OCI-LY1 (cell line): ENCODE measurements at regions not wholly inside any gene's neighbourhood (a gene's known extent, or its start where the extent isn't known, plus 50 kb on each side); places are given as distances from the start of the nearest gene placed in this dataset.
A peak's percentile ranks its signal among the peaks of the same experiment; 100 is the strongest.

Source experiments
- H2AFZ ChIP-seq: fragments of 200-600 bp; sonication (generic), shearing (Covaris generic); 2 replicates; pipeline ENCODE4 v1.6.0; 2014; ENCODE audit warnings: antibody characterized with exemption, mild to moderate bottlenecking, low read length
- H3F3A ChIP-seq: fragments of 200-600 bp; sonication (generic), shearing (Covaris generic); 2 replicates; pipeline ENCODE4 v1.6.0; 2014; ENCODE audit warnings: mild to moderate bottlenecking, antibody characterized with exemption, low read length, moderate library complexity; ENCODE audit not compliant: insufficient read depth
- H3K27ac ChIP-seq: fragments of 200-600 bp; sonication (generic); 2 replicates; pipeline ENCODE4 v1.5.1; 2014; ENCODE audit warnings: low read length, mixed run types, mild to moderate bottlenecking, low read depth; ENCODE audit not compliant: poor library complexity, severe bottlenecking
- H3K27me3 ChIP-seq: fragments of 200-600 bp; sonication (generic); 2 replicates; pipeline ENCODE4 v1.6.0; 2014; ENCODE audit warnings: antibody characterized with exemption, mild to moderate bottlenecking, low read length, moderate library complexity; ENCODE audit not compliant: insufficient read depth
- H3K36me3 ChIP-seq: fragments of 200-600 bp; sonication (generic); 2 replicates; pipeline ENCODE4 v1.6.1; 2014; ENCODE audit warnings: mild to moderate bottlenecking, antibody characterized with exemption, low read length, moderate library complexity, mixed read lengths; ENCODE audit not compliant: insufficient read depth
- H3K4me1 ChIP-seq: fragments of 200-600 bp; sonication (generic); 2 replicates; pipeline ENCODE4 v1.5.1; 2014; ENCODE audit warnings: mild to moderate bottlenecking, low read length, moderate library complexity; ENCODE audit not compliant: insufficient read depth, severe bottlenecking
- H3K4me2 ChIP-seq: fragments of 200-600 bp; sonication (generic), shearing (Covaris generic); 2 replicates; pipeline ENCODE4 v1.6.1; 2014; ENCODE audit warnings: low read length
- H3K4me3 ChIP-seq: fragments of 200-600 bp; sonication (generic); 2 replicates; pipeline ENCODE4 v1.5.1; 2014; ENCODE audit warnings: low read length, low read depth, mild to moderate bottlenecking, mixed read lengths; ENCODE audit not compliant: poor library complexity, severe bottlenecking
- H3K79me2 ChIP-seq: fragments of 200-600 bp; shearing (Covaris generic); 2 replicates; pipeline ENCODE4 v1.6.1; 2016; ENCODE audit warnings: mixed run types, low read length, mixed read lengths; ENCODE audit not compliant: insufficient read depth
- H3K9ac ChIP-seq: fragments of 200-600 bp; sonication (generic), shearing (Covaris generic); 2 replicates; pipeline ENCODE4 v1.6.1; 2014; ENCODE audit warnings: mild to moderate bottlenecking, low read length, mixed read lengths
- H3K9me2 ChIP-seq: fragments of 200-600 bp; sonication (generic), shearing (Covaris generic); 2 replicates; pipeline ENCODE4 v1.6.1; 2014; ENCODE audit warnings: low read depth, mild to moderate bottlenecking, low read length, mixed read lengths
- H3K9me3 ChIP-seq: fragments of 200-600 bp; shearing (Covaris generic); 2 replicates; pipeline ENCODE4 v1.6.1; 2014; ENCODE audit warnings: low read length, mixed read lengths
- H4K20me1 ChIP-seq: fragments of 200-600 bp; sonication (generic), shearing (Covaris generic); 2 replicates; pipeline ENCODE4 v1.6.0; 2016; ENCODE audit warnings: mild to moderate bottlenecking, low read length; ENCODE audit not compliant: insufficient read depth
- CTCF ChIP-seq: fragments of 200-600 bp; sonication (generic), shearing (Covaris generic); IDR thresholded peaks from 2 replicates; pipeline ENCODE4 v1.5.1; 2017; ENCODE audit warnings: mild to moderate bottlenecking, antibody characterized with exemption, low read length, moderate library complexity, mixed read lengths
- EZH2 ChIP-seq: fragments of 200-600 bp; sonication (generic), shearing (Covaris generic); IDR thresholded peaks from 2 replicates; pipeline ENCODE4 v1.8.0; 2017; ENCODE audit warnings: borderline replicate concordance, mixed run types, mild to moderate bottlenecking, antibody characterized with exemption, low read length, moderate library complexity, mixed read lengths

DNA sequence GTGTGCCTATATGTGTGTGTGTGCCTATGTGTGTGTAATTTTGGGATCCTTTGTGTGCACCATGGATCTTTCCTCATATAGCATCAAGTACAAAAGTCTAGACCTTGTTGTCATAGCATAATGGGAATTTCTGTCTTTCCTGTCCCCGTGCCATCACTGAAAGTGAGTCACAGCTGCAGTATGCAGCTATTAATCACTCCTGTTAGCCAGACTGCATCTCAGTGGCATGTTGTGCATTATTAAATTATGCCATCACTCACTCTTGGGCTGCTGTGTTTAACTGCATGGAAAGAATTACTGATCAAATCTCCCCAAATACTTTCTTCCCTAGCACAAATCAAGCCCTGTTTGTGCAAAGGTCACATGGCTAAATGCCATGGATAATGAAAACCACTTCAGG is 92.4 kb downstream of the CBLN1 start:
- H3K27ac ChIP-seq, result no peak overlapping the region
- H3K79me2 ChIP-seq, result no peaks in the 10 kb centered on the region
- H2AFZ ChIP-seq, result no peak overlapping the region
- 0 out of 2 replicates have a peak, but pooled peaks cover 2% of the 10 kb centered on the region for H3K9me3 ChIP-seq
- H3K9ac ChIP-seq, result no peak overlapping the region
- no peak for TF ChIP-seq EZH2
- TF ChIP-seq CTCF, result no peak
- no peaks in the 10 kb centered on the region for H3F3A ChIP-seq
- no peaks in the 10 kb centered on the region for H3K36me3 ChIP-seq
- H3K4me1 ChIP-seq, result no peaks in the 10 kb centered on the region
- no peaks in the 10 kb centered on the region for H3K27me3 ChIP-seq
- no peak overlapping the region for H3K4me2 ChIP-seq
- no peaks in the 10 kb centered on the region for H3K9me2 ChIP-seq
- H4K20me1 ChIP-seq, result no peaks in the 10 kb centered on the region
- H3K4me3 ChIP-seq, result no peak overlapping the region

- no peak overlapping the region for H3K4me3 ChIP-seq
- no peak overlapping the region for H2AFZ ChIP-seq
- no peaks in the 10 kb centered on the region for H3F3A ChIP-seq
- no peak overlapping the region for H3K4me2 ChIP-seq
- TF ChIP-seq EZH2 (no peak), CTCF (peak; percentile 67)
- H4K20me1 ChIP-seq, result no peaks in the 10 kb centered on the region
- H3K9me2 ChIP-seq, result no peaks in the 10 kb centered on the region
- H3K9me3 ChIP-seq, result 0 out of 2 replicates have a peak, but pooled peaks cover 2% of the 10 kb centered on the region
- no peaks in the 10 kb centered on the region for H3K36me3 ChIP-seq
- H3K4me1 ChIP-seq, result no peaks in the 10 kb centered on the region
- no peak overlapping the region for H3K9ac ChIP-seq
- no peak overlapping the region for H3K27ac ChIP-seq
- no peaks in the 10 kb centered on the region for H3K27me3 ChIP-seq
- H3K79me2 ChIP-seq, result no peaks in the 10 kb centered on the region
Measured at GRCh38 chr16:49183911-49184310, 97.7 kb downstream of the CBLN1 start.

GRCh38 chr16:49181791-49182518 is 99.7 kb downstream of the CBLN1 start:
- Histone ChIP-seq H3K9me2 (no peaks in the 10 kb centered on the region), H3K4me2 (no peak overlapping the region), H3K9ac (no peak overlapping the region), H3K27ac (no peak overlapping the region), H3K27me3 (no peaks in the 10 kb centered on the region), H3K79me2 (no peaks in the 10 kb centered on the region), H3F3A (no peaks in the 10 kb centered on the region), H3K4me1 (no peaks in the 10 kb centered on the region), H2AFZ (no peak overlapping the region), H3K4me3 (no peak overlapping the region), H3K36me3 (no peaks in the 10 kb centered on the region), H4K20me1 (no peaks in the 10 kb centered on the region), H3K9me3 (no peaks in the 10 kb centered on the region)
- TF ChIP-seq EZH2, result no peak
- no peak for TF ChIP-seq CTCF
